HEK293T (cell line): ENCODE measurements at regions not wholly inside any gene's neighbourhood (a gene's known extent, or its start where the extent isn't known, plus 50 kb on each side); places are given as distances from the start of the nearest gene placed in this dataset.
"Not testable (repeated sequence)": the region's sequence is repeated elsewhere in the genome, so short reads cannot be mapped to it uniquely, and the experiment has no call there.

Experiments used
- CTCF ChIA-PET: fragments of 350-600 bp; formaldehyde crosslinking; extraction: SDS; loops from one replicate; lab custom pipeline; 2021; ENCODE audit warnings: antibody characterized with exemption, inconsistent platforms; lab: Yijun Ruan, JAX
- POLR2A ChIA-PET: fragments of 350-600 bp; formaldehyde crosslinking; extraction: SDS; loops from one replicate; lab custom pipeline; 2020; ENCODE audit warnings: antibody characterized with exemption, inconsistent platforms; lab: Yijun Ruan, JAX
- DNase-seq: peaks from one replicate; pipeline ENCODE4 v3.0.0; 2012; ENCODE audit warnings: mixed read lengths; ENCODE audit errors: extremely low spot score
- ARNT ChIP-seq: fragments of 450-650 bp; IDR thresholded peaks from 2 replicates; pipeline ENCODE4 v1.6.1; 2017; ENCODE audit warnings: mild to moderate bottlenecking
- BHLHE40 ChIP-seq: fragments of 450-650 bp; IDR thresholded peaks from 2 replicates; pipeline ENCODE4 v1.6.1; 2016; ENCODE audit warnings: mild to moderate bottlenecking, moderate library complexity, borderline replicate concordance
- CTBP1 ChIP-seq: fragments of 450-650 bp; IDR thresholded peaks from 2 replicates; pipeline ENCODE4 v1.6.1; 2016; ENCODE audit warnings: borderline replicate concordance
- ELF4 ChIP-seq: fragments of 450-650 bp; IDR thresholded peaks from 2 replicates; pipeline ENCODE4 v1.6.1; 2017; ENCODE audit warnings: antibody characterized with exemption
- FOXA1 ChIP-seq: fragments of 450-650 bp; IDR thresholded peaks from 2 replicates; pipeline ENCODE4 v1.6.1; 2016; ENCODE audit warnings: mild to moderate bottlenecking
- FOXK2 ChIP-seq: fragments of 450-650 bp; IDR thresholded peaks from 2 replicates; pipeline ENCODE4 v1.6.1; 2016; ENCODE audit warnings: mild to moderate bottlenecking
- FOXM1 ChIP-seq: fragments of 450-650 bp; IDR thresholded peaks from 2 replicates; pipeline ENCODE4 v1.6.1; 2017; ENCODE audit warnings: mild to moderate bottlenecking, borderline replicate concordance
- HDGF ChIP-seq: fragments of 450-650 bp; IDR thresholded peaks from 2 replicates; pipeline ENCODE4 v1.6.1; 2017; ENCODE audit warnings: antibody characterized with exemption, borderline replicate concordance
- L3MBTL2 ChIP-seq: fragments of 450-650 bp; conservative IDR thresholded peaks from 2 replicates; pipeline ENCODE4 v1.6.1; 2016; ENCODE audit warnings: mild to moderate bottlenecking
- LEF1 ChIP-seq: fragments of 450-650 bp; IDR thresholded peaks from 2 replicates; pipeline ENCODE4 v1.6.1; 2017; ENCODE audit warnings: mild to moderate bottlenecking, borderline replicate concordance
- NFRKB ChIP-seq: fragments of 450-650 bp; IDR thresholded peaks from 2 replicates; pipeline ENCODE4 v1.6.1; 2016; ENCODE audit warnings: mild to moderate bottlenecking, moderate library complexity
- PKNOX1 ChIP-seq: fragments of 450-650 bp; IDR thresholded peaks from 2 replicates; pipeline ENCODE4 v1.6.1; 2016
- SP1 ChIP-seq: fragments of 450-650 bp; IDR thresholded peaks from 2 replicates; pipeline ENCODE4 v1.6.1; 2017
- SUZ12 ChIP-seq: fragments of 450-650 bp; IDR thresholded peaks from 2 replicates; pipeline ENCODE4 v1.6.1; 2016; ENCODE audit warnings: mild to moderate bottlenecking
- TARDBP ChIP-seq: fragments of 450-650 bp; IDR thresholded peaks from 2 replicates; pipeline ENCODE4 v1.6.1; 2016
- ZNF384 ChIP-seq: fragments of 450-650 bp; IDR thresholded peaks from 2 replicates; pipeline ENCODE4 v1.6.1; 2016

- POLR2A ChIA-PET = no interaction called here
- CTCF ChIA-PET = no interaction called here
- no peak for DNase-seq
- TF ChIP-seq FOXM1 = no peak
- TF ChIP-seq SP1 = no peak
- TF ChIP-seq ARNT = no peak
- TF ChIP-seq ZNF384 = no peak
- no peak for TF ChIP-seq CTBP1
Observed at GRCh38 chr3:106305882-106306435, 437.1 kb upstream of the CBLB start.

- ChIA-PET CTCF (no interaction called here), POLR2A (no interaction called here)
- no peak for TF ChIP-seq HDGF
- TF ChIP-seq FOXK2 = no peak
- TF ChIP-seq TARDBP = no peak
- no peak for TF ChIP-seq ZNF384
- no peak for DNase-seq
Observed at GRCh38 chr3:106309274-106309673, 440.5 kb upstream of the CBLB start.

GRCh38 chr3:106309798-106310197 lies 441.0 kb upstream of the CBLB start:
- CTCF ChIA-PET, POLR2A ChIA-PET: not testable (repeated sequence)

GRCh38 chr3:106317141-106318055 lies 448.6 kb upstream of the CBLB start:
- no peak for DNase-seq
- ChIA-PET CTCF (no interaction called here), POLR2A (no interaction called here)
- TF ChIP-seq ZNF384 = no peak

More at GRCh38 chr3:106309798-106310197, 441.0 kb upstream of the CBLB start:
- DNase-seq = not testable (repeated sequence)

- CTCF ChIA-PET, POLR2A ChIA-PET, DNase-seq: not testable (repeated sequence)
Observed at GRCh38 chr3:106321438-106321837, 452.6 kb upstream of the CBLB start.

GRCh38 chr3:106323586-106323985 lies 454.8 kb upstream of the CBLB start:
- TF ChIP-seq SP1 = no peak
- TF ChIP-seq NFRKB = no peak
- no peak for TF ChIP-seq ARNT
- TF ChIP-seq PKNOX1 = no peak
- no peak for TF ChIP-seq TARDBP
- TF ChIP-seq ZNF384 = no peak
- TF ChIP-seq CTBP1 = no peak
- TF ChIP-seq FOXA1 = no peak
- no peak for TF ChIP-seq HDGF
- TF ChIP-seq LEF1 = no peak
- TF ChIP-seq BHLHE40 = no peak
- TF ChIP-seq FOXK2 = no peak
- TF ChIP-seq ELF4 = no peak
- TF ChIP-seq FOXM1 = no peak
- no peak for TF ChIP-seq SUZ12
- TF ChIP-seq L3MBTL2 = no peak
- no peak for DNase-seq
- ChIA-PET CTCF (no interaction called here), POLR2A (no interaction called here)

- TF ChIP-seq FOXA1 = no peak
- TF ChIP-seq ARNT = no peak
- no peak for TF ChIP-seq PKNOX1
- no peak for TF ChIP-seq ZNF384
- TF ChIP-seq CTBP1 = no peak
- no peak for TF ChIP-seq SP1
- TF ChIP-seq FOXK2 = no peak
- TF ChIP-seq BHLHE40 = no peak
- no peak for TF ChIP-seq L3MBTL2
- no peak for TF ChIP-seq NFRKB
- CTCF ChIA-PET = no interaction called here
- POLR2A ChIA-PET = no interaction called here
- DNase-seq = no peak
Observed at GRCh38 chr3:106326941-106327695, 458.3 kb upstream of the CBLB start.
